ENCODE measurements at regions not wholly inside any gene's neighbourhood (a gene's known extent, or its start where the extent isn't known, plus 50 kb on each side); places are given as distances from the start of the nearest gene placed in this dataset.

DNA sequence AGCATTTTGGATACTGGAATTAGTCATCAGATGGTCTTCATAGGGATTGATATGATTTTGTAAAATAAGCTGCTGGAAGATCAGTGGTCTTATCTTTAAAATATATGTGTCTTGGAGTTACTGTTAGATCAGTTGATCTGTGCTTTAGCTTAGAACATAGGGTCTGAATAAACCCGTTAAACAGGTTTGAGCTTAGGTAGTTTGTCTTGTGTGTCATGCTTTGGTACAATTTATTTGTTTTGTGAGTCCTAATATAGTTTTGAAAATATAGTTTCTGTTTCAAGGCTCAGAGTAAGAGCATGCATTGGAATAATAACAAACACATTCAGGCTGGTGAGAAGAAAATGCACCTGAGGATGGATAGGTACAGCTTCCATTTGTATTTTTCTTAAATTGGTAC, 505.0 kb downstream of the SLC16A7 start:
- TF ChIP-seq, protein P1, sequence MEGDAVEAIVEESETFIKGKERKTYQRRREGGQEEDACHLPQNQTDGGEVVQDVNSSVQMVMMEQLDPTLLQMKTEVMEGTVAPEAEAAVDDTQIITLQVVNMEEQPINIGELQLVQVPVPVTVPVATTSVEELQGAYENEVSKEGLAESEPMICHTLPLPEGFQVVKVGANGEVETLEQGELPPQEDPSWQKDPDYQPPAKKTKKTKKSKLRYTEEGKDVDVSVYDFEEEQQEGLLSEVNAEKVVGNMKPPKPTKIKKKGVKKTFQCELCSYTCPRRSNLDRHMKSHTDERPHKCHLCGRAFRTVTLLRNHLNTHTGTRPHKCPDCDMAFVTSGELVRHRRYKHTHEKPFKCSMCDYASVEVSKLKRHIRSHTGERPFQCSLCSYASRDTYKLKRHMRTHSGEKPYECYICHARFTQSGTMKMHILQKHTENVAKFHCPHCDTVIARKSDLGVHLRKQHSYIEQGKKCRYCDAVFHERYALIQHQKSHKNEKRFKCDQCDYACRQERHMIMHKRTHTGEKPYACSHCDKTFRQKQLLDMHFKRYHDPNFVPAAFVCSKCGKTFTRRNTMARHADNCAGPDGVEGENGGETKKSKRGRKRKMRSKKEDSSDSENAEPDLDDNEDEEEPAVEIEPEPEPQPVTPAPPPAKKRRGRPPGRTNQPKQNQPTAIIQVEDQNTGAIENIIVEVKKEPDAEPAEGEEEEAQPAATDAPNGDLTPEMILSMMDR (conservative IDR thresholded peaks at IDR 0.05; ENCODE audit: low read length) = no peak
- no peak for TF ChIP-seq EZH2phosphoT487 (IDR thresholded peaks at IDR 0.05; ENCODE audit: borderline replicate concordance, low read depth, low read length)

DNA sequence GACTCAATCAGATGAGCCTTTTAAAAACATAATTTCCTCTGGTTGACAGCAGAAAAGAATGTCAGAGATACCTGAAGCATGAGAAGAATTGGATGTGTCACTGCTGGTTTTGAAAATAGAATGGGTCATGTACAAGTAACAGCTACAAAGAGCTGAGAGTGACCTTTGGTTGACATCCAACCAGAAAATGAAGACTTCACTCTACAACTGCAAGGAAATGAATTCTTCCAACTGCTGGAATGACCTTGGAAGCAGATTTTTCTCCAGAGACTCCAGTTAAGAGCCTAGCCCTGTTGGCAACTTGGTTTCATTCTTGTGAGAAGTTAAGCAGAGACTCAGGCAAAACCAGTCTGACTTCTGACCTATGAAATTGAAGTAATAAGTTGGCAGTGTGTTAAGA, 505.9 kb downstream of the SLC16A7 start:
- H3K36me3 ChIP-seq (ENCODE audit: insufficient read depth, low read length) = no peaks in the 10 kb centered on the region
- 0 out of 2 replicates have a peak, but pooled peaks cover 2% of the 10 kb centered on the region for H3K9me3 ChIP-seq (ENCODE audit: low read length)
- H3K4me3 ChIP-seq (ENCODE audit: low read depth, low read length, poor library complexity, severe bottlenecking) = no peak overlapping the region
- no TSS peak for BruUV-seq (replicated peaks)
- H3K9me2 ChIP-seq (ENCODE audit: insufficient read depth, low read length) = no peaks in the 10 kb centered on the region
- intact Hi-C loops (cut with micrococcal nuclease; ENCODE audit: unreplicated experiment) = no loop called here
- TF ChIP-seq, protein P1 (conservative IDR thresholded peaks at IDR 0.05; ENCODE audit: low read length) = no peak
- TF ChIP-seq EZH2phosphoT487 (IDR thresholded peaks at IDR 0.05; ENCODE audit: borderline replicate concordance, low read depth, low read length) = no peak
- no peak overlapping the region for H3K27ac ChIP-seq (ENCODE audit: low read depth, low read length, poor library complexity, severe bottlenecking)
- H3K79me2 ChIP-seq (ENCODE audit: insufficient read depth, low read depth, low read length) = no peaks in the 10 kb centered on the region
- H3K4me1 ChIP-seq (ENCODE audit: insufficient read depth, low read length, poor library complexity, severe bottlenecking) = no peaks in the 10 kb centered on the region
- no peaks in the 10 kb centered on the region for H4K20me1 ChIP-seq (ENCODE audit: insufficient read depth, low read length)
- H3K4me2 ChIP-seq (ENCODE audit: low read length) = no peak overlapping the region
- DNase-seq (ENCODE audit: low spot score) = no peak
- POLR2A ChIA-PET = no interaction called here
- H2AFZ ChIP-seq (ENCODE audit: low read length) = no peak overlapping the region
- CTCF ChIA-PET (ENCODE audit: unreplicated experiment) = no interaction called here

More for the DNA sequence above, 505.0 kb downstream of the SLC16A7 start:
- no peak overlapping the region for H3K27ac ChIP-seq (ENCODE audit: low read depth, low read length, poor library complexity, severe bottlenecking)
- 0 out of 2 replicates have a peak, but pooled peaks cover 4% of the 10 kb centered on the region for H3K9me3 ChIP-seq (ENCODE audit: low read length)
- no peak overlapping the region for H3K4me2 ChIP-seq (ENCODE audit: low read length)
- no peaks in the 10 kb centered on the region for H3K9me2 ChIP-seq (ENCODE audit: insufficient read depth, low read length)
- ChIA-PET CTCF (ENCODE audit: unreplicated experiment) (no interaction called here), POLR2A (no interaction called here)
- H2AFZ ChIP-seq (ENCODE audit: low read length) = no peak overlapping the region
- H4K20me1 ChIP-seq (ENCODE audit: insufficient read depth, low read length) = no peaks in the 10 kb centered on the region
- H3K36me3 ChIP-seq (ENCODE audit: insufficient read depth, low read length) = no peaks in the 10 kb centered on the region
- H3K4me1 ChIP-seq (ENCODE audit: insufficient read depth, low read length, poor library complexity, severe bottlenecking) = no peaks in the 10 kb centered on the region
- no peak overlapping the region for H3K4me3 ChIP-seq (ENCODE audit: low read depth, low read length, poor library complexity, severe bottlenecking)
- no TSS peak for BruUV-seq (replicated peaks)
- intact Hi-C loops (cut with micrococcal nuclease; ENCODE audit: unreplicated experiment) = no loop called here
- DNase-seq (ENCODE audit: low spot score) = no peak
- no peaks in the 10 kb centered on the region for H3K79me2 ChIP-seq (ENCODE audit: insufficient read depth, low read depth, low read length)

DNA sequence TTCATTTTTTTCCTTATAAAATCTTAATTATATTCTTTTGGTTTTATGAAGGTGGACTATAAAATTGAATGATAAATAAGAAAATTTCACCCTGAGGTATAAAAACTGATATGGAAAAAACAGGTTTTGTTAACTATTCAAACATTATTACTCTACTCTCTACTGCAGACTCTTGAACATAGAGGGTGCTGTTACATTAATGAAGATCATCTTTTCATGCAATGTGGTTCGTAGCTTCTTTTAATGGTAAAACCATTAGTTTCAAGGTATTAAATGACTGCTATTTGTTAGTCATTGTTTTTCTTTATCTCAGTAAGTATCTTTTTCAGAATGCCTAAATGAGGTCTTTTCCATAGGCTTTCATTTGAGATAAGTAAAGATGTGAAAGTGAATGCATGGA, 510.4 kb downstream of the SLC16A7 start:
- no peaks in the 10 kb centered on the region for H3K79me2 ChIP-seq (ENCODE audit: insufficient read depth, low read depth, low read length)
- H3K27ac ChIP-seq (ENCODE audit: low read depth, low read length, poor library complexity, severe bottlenecking) = no peak overlapping the region
- CTCF ChIA-PET (ENCODE audit: unreplicated experiment) = no interaction called here
- H3K9me3 ChIP-seq (ENCODE audit: low read length) = no peaks in the 10 kb centered on the region
- no peak overlapping the region for H3K4me3 ChIP-seq (ENCODE audit: low read depth, low read length, poor library complexity, severe bottlenecking)
- POLR2A ChIA-PET = no interaction called here
- H2AFZ ChIP-seq (ENCODE audit: low read length) = no peak overlapping the region
- H3K4me2 ChIP-seq (ENCODE audit: low read length) = no peak overlapping the region
- no peak for DNase-seq (ENCODE audit: low spot score)
- intact Hi-C loops (cut with micrococcal nuclease; ENCODE audit: unreplicated experiment) = no loop called here
- BruUV-seq (replicated peaks) = no TSS peak
- H4K20me1 ChIP-seq (ENCODE audit: insufficient read depth, low read length) = no peaks in the 10 kb centered on the region
- no peaks in the 10 kb centered on the region for H3K9me2 ChIP-seq (ENCODE audit: insufficient read depth, low read length)
- TF ChIP-seq, protein P1 (conservative IDR thresholded peaks at IDR 0.05; ENCODE audit: low read length) = no peak
- H3K4me1 ChIP-seq (ENCODE audit: insufficient read depth, low read length, poor library complexity, severe bottlenecking) = no peaks in the 10 kb centered on the region
- H3K36me3 ChIP-seq (ENCODE audit: insufficient read depth, low read length) = no peaks in the 10 kb centered on the region

Measured in OCI-LY7 (cell line).